HCT116 (cell line): ENCODE measurements at regions not wholly inside any gene's neighbourhood (a gene's known extent, or its start where the extent isn't known, plus 50 kb on each side); places are given as distances from the start of the nearest gene placed in this dataset.

Experiments used
- ATAC-seq: fragments of 200-7000 bp; cut with Tn5 transposase; 2 replicates; pipeline ENCODE4 v1.9.1; 2020; ENCODE audit warnings: mild to moderate bottlenecking, moderate library complexity
- BruUV-seq: library from RNA; stranded (reverse); fragments of 400-500 nt; replicated peaks from 2 replicates; lab custom pipeline; 2021; lab: Mats Ljungman, UMichigan
- CTCF ChIA-PET: fragments of 300-600 bp; sonication (Branson Sonifier 250); formaldehyde crosslinking; loops from one replicate; lab custom pipeline; 2021; ENCODE audit warnings: antibody characterized with exemption; lab: Charles Lee
- POLR2A ChIA-PET: fragments of 300-600, 350-600 bp; sonication (Branson Sonifier 250); formaldehyde crosslinking; loops from one replicate; lab custom pipeline; 2021; ENCODE audit warnings: antibody characterized with exemption; lab: Charles Lee
- RAD21 ChIA-PET, 2 experiments: fragments of 300-600 bp; sonication (Branson Sonifier 250); formaldehyde crosslinking; loops; one replicate each; lab custom pipeline; 2023; ENCODE audit warnings: low total read pairs in 2 of 2; ENCODE audit not compliant: uncharacterized antibody in 2 of 2, unreplicated experiment in 2 of 2, low non-redundant PET in 1 of 2; lab: Charles Lee
- DNase-seq: peaks from one replicate; pipeline ENCODE4 v3.0.0-alpha.2; 2010; ENCODE audit warnings: low read depth, low spot score
- H2AFZ ChIP-seq: fragments of 200-600 bp; shearing (Covaris generic), sonication (generic); 2 replicates; pipeline ENCODE4 v1.6.1; 2017; ENCODE audit warnings: low read depth, mixed run types, mixed read lengths, antibody characterized with exemption, low read length; ENCODE audit not compliant: poor library complexity, severe bottlenecking
- H3K27ac ChIP-seq: 2 replicates; pipeline ENCODE4 v1.5.1; 2012; ENCODE audit warnings: low read depth, low read length
- H3K27me3 ChIP-seq: fragments of 200-600 bp; sonication (generic); 2 replicates; pipeline ENCODE4 v1.6.1; 2016; ENCODE audit warnings: mixed run types, low read length, mixed read lengths; ENCODE audit not compliant: insufficient read depth
- H3K36me3 ChIP-seq, 2 experiments: fragments of 200-500 bp in 1 of 2; fragments of 200-600 bp in 1 of 2; sonication (Bioruptor generic) in 1 of 2; sonication (generic) in 1 of 2; 2 replicates each; pipeline versions ENCODE4 v1.5.1 to v1.6.1; 2014 to 2016; ENCODE audit warnings: low read length in 2 of 2, inconsistent platforms in 1 of 2, mixed read lengths in 1 of 2, mixed run types in 1 of 2; ENCODE audit not compliant: insufficient read depth in 2 of 2, control insufficient read depth in 1 of 2
- H3K4me1 ChIP-seq, 2 experiments: fragments of 200-600 bp in 1 of 2; sonication (generic) in 1 of 2; 2 replicates each; pipeline versions ENCODE4 v1.5.1 to v1.6.1; 2012 to 2017; ENCODE audit warnings: low read length in 2 of 2, inconsistent platforms in 1 of 2, mild to moderate bottlenecking in 1 of 2, mixed read lengths in 1 of 2, mixed run types in 1 of 2, moderate library complexity in 1 of 2; ENCODE audit not compliant: insufficient read depth in 2 of 2, control insufficient read depth in 1 of 2
- H3K4me2 ChIP-seq: fragments of 200-600 bp; sonication (generic); 2 replicates; pipeline ENCODE4 v1.6.1; 2017; ENCODE audit warnings: mixed run types, low read length, mixed read lengths
- H3K4me3 ChIP-seq, 2 experiments: fragments of 200-600 bp in 1 of 2; sonication (generic) in 1 of 2; replicated peaks in 1 of 2; 2 replicates each; pipeline ENCODE4 v1.5.1; 2011 to 2016; ENCODE audit warnings: low read length in 2 of 2, control low read depth in 1 of 2, low read depth in 1 of 2, mild to moderate bottlenecking in 1 of 2, mixed read lengths in 1 of 2, mixed run types in 1 of 2
- H3K79me2 ChIP-seq: fragments of 200-600 bp; sonication (generic); 2 replicates; pipeline ENCODE4 v1.6.1; 2017; ENCODE audit warnings: mild to moderate bottlenecking, mixed run types, low read length, moderate library complexity, mixed read lengths; ENCODE audit not compliant: insufficient read depth
- H3K9ac ChIP-seq: fragments of 200-600 bp; sonication (generic); 2 replicates; pipeline ENCODE4 v1.6.1; 2016; ENCODE audit warnings: low read length, mixed read lengths
- H3K9me2 ChIP-seq: fragments of 200-600 bp; sonication (generic), shearing (Covaris generic); 2 replicates; pipeline ENCODE4 v1.6.1; 2017; ENCODE audit warnings: mixed run types, mild to moderate bottlenecking, moderate library complexity; ENCODE audit not compliant: insufficient read depth
- H3K9me3 ChIP-seq, 2 experiments: fragments of 200-500 bp in 1 of 2; fragments of 200-600 bp in 1 of 2; sonication (Bioruptor generic) in 1 of 2; sonication (generic) in 1 of 2; 2 replicates each; pipeline ENCODE4 v1.6.1; 2014 to 2017; ENCODE audit warnings: low read length in 2 of 2, mixed read lengths in 2 of 2, inconsistent platforms in 1 of 2, low read depth in 1 of 2, mild to moderate bottlenecking in 1 of 2, mixed run types in 1 of 2, moderate library complexity in 1 of 2; ENCODE audit not compliant: control insufficient read depth in 1 of 2, insufficient read depth in 1 of 2
- H4K20me1 ChIP-seq: fragments of 200-600 bp; sonication (generic), shearing (Covaris generic); 2 replicates; pipeline ENCODE4 v1.6.1; 2017; ENCODE audit warnings: mixed run types, mild to moderate bottlenecking, moderate library complexity; ENCODE audit not compliant: insufficient read depth
- CBX3 ChIP-seq: IDR thresholded peaks from 2 replicates; pipeline ENCODE4 v1.6.1; 2012; ENCODE audit warnings: low read depth
- CEBPB ChIP-seq: IDR thresholded peaks from 2 replicates; pipeline ENCODE4 v1.6.1; 2012; ENCODE audit warnings: low read depth
- EGR1 ChIP-seq: IDR thresholded peaks from 2 replicates; pipeline ENCODE4 v1.6.1; 2012; ENCODE audit warnings: low read depth
- ELF1 ChIP-seq: IDR thresholded peaks from 2 replicates; pipeline ENCODE4 v1.6.1; 2012; ENCODE audit warnings: low read depth, borderline replicate concordance
- EZH2 ChIP-seq: fragments of 200-600 bp; sonication (generic); IDR thresholded peaks from 2 replicates; pipeline ENCODE4 v1.6.1; 2017; ENCODE audit warnings: antibody characterized with exemption, mixed run types
- FOSL1 ChIP-seq: IDR thresholded peaks from 2 replicates; pipeline ENCODE4 v1.6.1; 2012; ENCODE audit warnings: low read depth
- JUND ChIP-seq: IDR thresholded peaks from 2 replicates; pipeline ENCODE4 v1.6.1; 2012
- POLR2A ChIP-seq: IDR thresholded peaks from 2 replicates; pipeline ENCODE4 v1.7.0; 2011; ENCODE audit warnings: borderline replicate concordance; ENCODE audit not compliant: insufficient read depth, insufficient read length; ENCODE audit errors: extremely low read depth
- POLR2AphosphoS5 ChIP-seq: IDR thresholded peaks from 2 replicates; pipeline ENCODE4 v1.6.1; 2011; ENCODE audit warnings: mild to moderate bottlenecking, low read depth, low read length, moderate library complexity
- RAD21 ChIP-seq: IDR thresholded peaks from 2 replicates; pipeline ENCODE4 v1.6.1; 2012; ENCODE audit warnings: low read depth, mild to moderate bottlenecking
- SIN3A ChIP-seq: IDR thresholded peaks from 2 replicates; pipeline ENCODE4 v1.6.1; 2012; ENCODE audit warnings: low read depth
- SP1 ChIP-seq: IDR thresholded peaks from 2 replicates; pipeline ENCODE4 v1.6.1; 2012; ENCODE audit warnings: low read depth
- SRF ChIP-seq: IDR thresholded peaks from 2 replicates; pipeline ENCODE4 v1.6.1; 2012; ENCODE audit warnings: low read depth
- YY1 ChIP-seq: IDR thresholded peaks from 2 replicates; pipeline ENCODE4 v1.6.1; 2011; ENCODE audit warnings: low read length, low read depth, moderate library complexity, mild to moderate bottlenecking; ENCODE audit not compliant: insufficient replicate concordance; ENCODE audit errors: extremely low read depth
- ZNF274 ChIP-seq: fragments of 200-500 bp; sonication (Bioruptor generic); IDR thresholded peaks from 2 replicates; pipeline ENCODE4 v1.6.1; 2014; ENCODE audit warnings: mild to moderate bottlenecking, low read depth, low read length, inconsistent platforms
- intact Hi-C: fragments of 100-400 bp; cut with micrococcal nuclease; formaldehyde crosslinking; loops from 2 replicates; pipeline ENCODE4 v1.10.0; 2022
- TF ChIP-seq, protein P1 (sequence below), 3 experiments: fragments of 200-600 bp in 1 of 3; sonication (generic) in 1 of 3; IDR thresholded peaks in 2 of 3; conservative IDR thresholded peaks in 1 of 3; 2 replicates each; pipeline ENCODE4 v1.5.1; 2012 to 2017; ENCODE audit warnings: low read depth in 2 of 3, low read length in 2 of 3, antibody characterized with exemption in 1 of 3, borderline replicate concordance in 1 of 3, control low read depth in 1 of 3, mild to moderate bottlenecking in 1 of 3, mixed read lengths in 1 of 3, mixed run types in 1 of 3, moderate library complexity in 1 of 3; ENCODE audit not compliant: insufficient read depth in 1 of 3
- TF ChIP-seq, protein P2 (sequence below): IDR thresholded peaks from 2 replicates; pipeline ENCODE4 v1.6.1; 2011; ENCODE audit warnings: mild to moderate bottlenecking, low read length, moderate library complexity; ENCODE audit not compliant: insufficient replicate concordance; ENCODE audit errors: extremely low read depth
- TF ChIP-seq, protein P3 (sequence below): IDR thresholded peaks from 2 replicates; pipeline ENCODE4 v1.6.1; 2012
- TF ChIP-seq, protein P4 (sequence below): IDR thresholded peaks from 2 replicates; pipeline ENCODE4 v1.6.1; 2012
- TF ChIP-seq, protein P5 (sequence below): IDR thresholded peaks from 2 replicates; pipeline ENCODE4 v1.6.1; 2012; ENCODE audit warnings: low read depth

DNA sequence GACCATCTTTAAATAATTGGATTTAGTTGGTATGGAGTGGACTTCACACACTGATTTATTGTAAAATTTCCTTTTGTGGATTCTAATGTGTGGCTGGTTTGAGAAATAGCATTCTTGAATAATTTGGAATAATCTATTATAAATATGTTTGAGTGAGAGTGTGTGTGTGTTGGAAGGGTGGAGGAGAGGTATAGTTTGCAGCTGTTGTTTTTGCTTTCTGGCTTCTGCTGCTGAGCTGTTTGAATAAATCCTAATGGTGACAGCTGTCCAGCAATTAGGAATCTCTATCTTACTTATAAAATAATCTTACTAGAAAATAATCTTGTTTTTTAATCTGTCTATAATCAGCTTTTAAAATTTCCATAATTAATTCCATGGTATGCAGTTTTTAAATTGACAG is 1283.0 kb upstream of the CDH2 start:
- no peak for ATAC-seq
- RAD21 ChIA-PET = no interaction called here
- H3K36me3 ChIP-seq = no peaks in the 10 kb centered on the region
- H3K9me2 ChIP-seq = no peaks in the 10 kb centered on the region
- TF ChIP-seq POLR2AphosphoS5 (no peak), ELF1 (no peak), CBX3 (no peak), EZH2 (no peak), POLR2A (no peak), SP1 (no peak), FOSL1 (no peak), EGR1 (no peak), JUND (no peak), SRF (no peak), RAD21 (no peak), YY1 (no peak), SIN3A (no peak), ZNF274 (no peak), CEBPB (no peak)
- TF ChIP-seq, protein P1, sequence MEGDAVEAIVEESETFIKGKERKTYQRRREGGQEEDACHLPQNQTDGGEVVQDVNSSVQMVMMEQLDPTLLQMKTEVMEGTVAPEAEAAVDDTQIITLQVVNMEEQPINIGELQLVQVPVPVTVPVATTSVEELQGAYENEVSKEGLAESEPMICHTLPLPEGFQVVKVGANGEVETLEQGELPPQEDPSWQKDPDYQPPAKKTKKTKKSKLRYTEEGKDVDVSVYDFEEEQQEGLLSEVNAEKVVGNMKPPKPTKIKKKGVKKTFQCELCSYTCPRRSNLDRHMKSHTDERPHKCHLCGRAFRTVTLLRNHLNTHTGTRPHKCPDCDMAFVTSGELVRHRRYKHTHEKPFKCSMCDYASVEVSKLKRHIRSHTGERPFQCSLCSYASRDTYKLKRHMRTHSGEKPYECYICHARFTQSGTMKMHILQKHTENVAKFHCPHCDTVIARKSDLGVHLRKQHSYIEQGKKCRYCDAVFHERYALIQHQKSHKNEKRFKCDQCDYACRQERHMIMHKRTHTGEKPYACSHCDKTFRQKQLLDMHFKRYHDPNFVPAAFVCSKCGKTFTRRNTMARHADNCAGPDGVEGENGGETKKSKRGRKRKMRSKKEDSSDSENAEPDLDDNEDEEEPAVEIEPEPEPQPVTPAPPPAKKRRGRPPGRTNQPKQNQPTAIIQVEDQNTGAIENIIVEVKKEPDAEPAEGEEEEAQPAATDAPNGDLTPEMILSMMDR (IDR thresholded peaks at IDR 0.05 in 2 of 3, conservative IDR thresholded peaks at IDR 0.05 in 1 of 3; ENCODE audit: borderline replicate concordance in 1 of 3, insufficient read depth in 1 of 3, low read depth in 2 of 3, low read length in 2 of 3) = no peak
- TF ChIP-seq, protein P2, sequence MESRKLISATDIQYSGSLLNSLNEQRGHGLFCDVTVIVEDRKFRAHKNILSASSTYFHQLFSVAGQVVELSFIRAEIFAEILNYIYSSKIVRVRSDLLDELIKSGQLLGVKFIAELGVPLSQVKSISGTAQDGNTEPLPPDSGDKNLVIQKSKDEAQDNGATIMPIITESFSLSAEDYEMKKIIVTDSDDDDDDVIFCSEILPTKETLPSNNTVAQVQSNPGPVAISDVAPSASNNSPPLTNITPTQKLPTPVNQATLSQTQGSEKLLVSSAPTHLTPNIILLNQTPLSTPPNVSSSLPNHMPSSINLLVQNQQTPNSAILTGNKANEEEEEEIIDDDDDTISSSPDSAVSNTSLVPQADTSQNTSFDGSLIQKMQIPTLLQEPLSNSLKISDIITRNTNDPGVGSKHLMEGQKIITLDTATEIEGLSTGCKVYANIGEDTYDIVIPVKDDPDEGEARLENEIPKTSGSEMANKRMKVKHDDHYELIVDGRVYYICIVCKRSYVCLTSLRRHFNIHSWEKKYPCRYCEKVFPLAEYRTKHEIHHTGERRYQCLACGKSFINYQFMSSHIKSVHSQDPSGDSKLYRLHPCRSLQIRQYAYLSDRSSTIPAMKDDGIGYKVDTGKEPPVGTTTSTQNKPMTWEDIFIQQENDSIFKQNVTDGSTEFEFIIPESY = no peak
- TF ChIP-seq, protein P3, sequence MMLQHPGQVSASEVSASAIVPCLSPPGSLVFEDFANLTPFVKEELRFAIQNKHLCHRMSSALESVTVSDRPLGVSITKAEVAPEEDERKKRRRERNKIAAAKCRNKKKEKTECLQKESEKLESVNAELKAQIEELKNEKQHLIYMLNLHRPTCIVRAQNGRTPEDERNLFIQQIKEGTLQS = no peak
- TF ChIP-seq, protein P4, sequence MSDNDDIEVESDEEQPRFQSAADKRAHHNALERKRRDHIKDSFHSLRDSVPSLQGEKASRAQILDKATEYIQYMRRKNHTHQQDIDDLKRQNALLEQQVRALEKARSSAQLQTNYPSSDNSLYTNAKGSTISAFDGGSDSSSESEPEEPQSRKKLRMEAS = no peak
- TF ChIP-seq, protein P5, sequence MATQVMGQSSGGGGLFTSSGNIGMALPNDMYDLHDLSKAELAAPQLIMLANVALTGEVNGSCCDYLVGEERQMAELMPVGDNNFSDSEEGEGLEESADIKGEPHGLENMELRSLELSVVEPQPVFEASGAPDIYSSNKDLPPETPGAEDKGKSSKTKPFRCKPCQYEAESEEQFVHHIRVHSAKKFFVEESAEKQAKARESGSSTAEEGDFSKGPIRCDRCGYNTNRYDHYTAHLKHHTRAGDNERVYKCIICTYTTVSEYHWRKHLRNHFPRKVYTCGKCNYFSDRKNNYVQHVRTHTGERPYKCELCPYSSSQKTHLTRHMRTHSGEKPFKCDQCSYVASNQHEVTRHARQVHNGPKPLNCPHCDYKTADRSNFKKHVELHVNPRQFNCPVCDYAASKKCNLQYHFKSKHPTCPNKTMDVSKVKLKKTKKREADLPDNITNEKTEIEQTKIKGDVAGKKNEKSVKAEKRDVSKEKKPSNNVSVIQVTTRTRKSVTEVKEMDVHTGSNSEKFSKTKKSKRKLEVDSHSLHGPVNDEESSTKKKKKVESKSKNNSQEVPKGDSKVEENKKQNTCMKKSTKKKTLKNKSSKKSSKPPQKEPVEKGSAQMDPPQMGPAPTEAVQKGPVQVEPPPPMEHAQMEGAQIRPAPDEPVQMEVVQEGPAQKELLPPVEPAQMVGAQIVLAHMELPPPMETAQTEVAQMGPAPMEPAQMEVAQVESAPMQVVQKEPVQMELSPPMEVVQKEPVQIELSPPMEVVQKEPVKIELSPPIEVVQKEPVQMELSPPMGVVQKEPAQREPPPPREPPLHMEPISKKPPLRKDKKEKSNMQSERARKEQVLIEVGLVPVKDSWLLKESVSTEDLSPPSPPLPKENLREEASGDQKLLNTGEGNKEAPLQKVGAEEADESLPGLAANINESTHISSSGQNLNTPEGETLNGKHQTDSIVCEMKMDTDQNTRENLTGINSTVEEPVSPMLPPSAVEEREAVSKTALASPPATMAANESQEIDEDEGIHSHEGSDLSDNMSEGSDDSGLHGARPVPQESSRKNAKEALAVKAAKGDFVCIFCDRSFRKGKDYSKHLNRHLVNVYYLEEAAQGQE = no peak
- TF ChIP-seq, all 23 proteins: peak for 0
- Histone ChIP-seq H2AFZ (no peak overlapping the region), H3K4me2 (no peak overlapping the region), H4K20me1 (no peaks in the 10 kb centered on the region), H3K9me3 (no peaks in the 10 kb centered on the region), H3K79me2 (no peaks in the 10 kb centered on the region), H3K27me3 (no peaks in the 10 kb centered on the region), H3K4me3 (no peak overlapping the region), H3K27ac (no peak overlapping the region), H3K4me1 (peaks cover 0 to 9% of the 10 kb centered on the region in 2 experiments; a peak in 1 of 4 replicates), H3K9ac (no peak overlapping the region)
- no TSS peak for BruUV-seq
- DNase-seq = no peak
- CTCF ChIA-PET = no interaction called here
- POLR2A ChIA-PET = no interaction called here
- intact Hi-C loops = no loop called here
